SK-N-MC (cell line): ENCODE measurements at regions not wholly inside any gene's neighbourhood (a gene's known extent, or its start where the extent isn't known, plus 50 kb on each side); places are given as distances from the start of the nearest gene placed in this dataset.

Experiments
- EZH2 ChIP-seq: fragments of 200-600 bp; sonication (generic); IDR thresholded peaks from one replicate; pipeline ENCODE4 v1.6.1; 2017; ENCODE audit warnings: antibody characterized with exemption
- FOXP2 ChIP-seq: optimal IDR thresholded peaks from 2 replicates; pipeline ENCODE3; 2011; ENCODE audit warnings: mild to moderate bottlenecking, moderate library complexity; ENCODE audit not compliant: insufficient read depth; ENCODE audit errors: extremely low read length, control extremely low read depth
- POLR2AphosphoS5 ChIP-seq: IDR thresholded peaks from 2 replicates; pipeline ENCODE4 v1.6.1; 2012; ENCODE audit warnings: mild to moderate bottlenecking, low read depth, low read length, borderline replicate concordance

DNA sequence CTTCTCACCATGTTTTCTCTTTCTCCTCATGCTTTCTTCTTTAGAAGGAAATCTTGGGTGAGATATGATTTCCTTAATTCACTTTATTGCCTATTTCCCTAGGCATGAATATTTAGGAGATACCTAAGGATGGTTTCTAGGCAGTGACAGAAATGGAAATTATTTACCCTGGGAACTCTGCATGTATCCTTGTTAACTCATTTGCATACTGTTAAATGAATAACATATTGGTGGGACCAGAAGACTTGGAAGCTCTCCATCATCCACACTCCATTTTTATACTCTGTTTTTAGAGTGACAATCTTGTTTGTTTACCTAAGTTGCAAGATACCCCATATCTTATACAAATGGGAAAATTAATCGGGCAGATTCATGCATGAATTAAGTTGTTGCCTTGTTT lies 285.7 kb downstream of the RNF144B start:
- TF ChIP-seq EZH2 (no peak), POLR2AphosphoS5 (no peak), FOXP2 (no peak)
